Nucleus accumbens (tissue), 56 donors: ENCODE measurements at regions not wholly inside any gene's neighbourhood (a gene's known extent, or its start where the extent isn't known, plus 50 kb on each side); places are given as distances from the start of the nearest gene placed in this dataset.
A peak's percentile ranks its signal among the peaks of the same experiment; 100 is the strongest.

Experiments used
- DNase-seq, 56 donors: peaks; one replicate each; lab custom pipeline; 2025; lab: John Stamatoyannopoulos, UW

DNA sequence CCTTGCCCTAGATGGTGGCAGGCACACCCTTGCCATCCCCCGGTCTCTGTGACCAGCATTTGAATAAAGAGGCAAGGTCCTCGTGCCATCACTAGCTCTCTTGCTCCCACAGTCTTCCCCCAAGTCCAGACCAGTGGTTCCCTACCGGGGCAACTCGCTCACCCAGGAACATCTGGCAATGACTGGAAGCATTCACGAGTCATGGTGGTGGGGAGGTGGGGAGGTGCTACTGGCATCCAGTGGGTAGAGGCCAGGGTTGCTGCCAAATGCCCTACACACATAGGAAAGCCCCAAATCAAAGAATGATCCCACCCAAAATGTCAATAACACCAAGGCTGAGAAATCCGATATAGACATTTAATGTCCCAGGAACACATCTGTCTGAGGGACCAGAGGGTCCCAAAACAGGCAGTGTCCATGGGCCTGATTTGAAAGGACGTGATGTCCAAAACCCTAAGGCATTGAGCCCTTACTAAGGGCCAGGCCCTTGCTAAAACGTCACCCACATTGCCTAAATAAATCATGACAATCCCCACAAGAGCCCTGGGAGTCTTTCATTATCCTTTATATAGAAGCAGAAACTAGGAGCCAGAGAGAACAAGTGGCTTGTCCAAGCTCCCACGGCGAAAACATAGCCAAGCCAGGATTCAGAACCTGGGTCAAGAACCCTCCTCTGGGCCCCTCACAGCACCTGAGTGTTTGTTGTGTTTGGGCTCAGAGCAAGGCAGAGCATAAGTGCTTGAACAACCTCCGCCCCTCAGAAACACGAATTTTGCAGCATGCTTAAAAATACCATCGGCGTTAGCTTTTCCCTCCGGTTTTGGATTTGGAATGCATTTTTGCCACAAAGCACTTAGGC is 119.3 kb upstream of the WWC1 start:
- DNase-seq, result no peak

DNA sequence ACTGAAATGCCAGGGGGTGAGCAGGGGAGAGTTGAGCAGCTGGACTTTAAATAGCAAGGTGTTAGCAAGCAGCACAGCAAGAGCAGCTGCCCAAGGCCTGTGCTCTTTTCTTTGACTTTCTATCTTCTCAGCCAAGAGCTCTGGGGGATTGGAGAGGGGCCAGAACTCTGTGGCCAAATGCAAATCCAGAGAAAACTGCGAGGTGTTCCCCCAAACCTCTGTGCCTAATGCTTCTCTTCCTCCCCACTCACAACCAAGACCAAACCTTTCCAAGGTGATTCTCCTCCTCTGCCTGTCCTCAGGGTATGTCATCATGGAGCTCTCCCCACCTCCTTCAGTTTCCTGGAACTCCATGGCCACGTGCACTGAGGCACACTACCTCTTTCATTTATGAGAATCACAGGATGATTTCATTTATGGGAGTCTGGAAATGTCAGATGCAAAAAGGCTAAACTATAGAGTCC is 118.7 kb upstream of the WWC1 start:
- DNase-seq, result peak in 1 of 56 donors; percentile 28

DNA sequence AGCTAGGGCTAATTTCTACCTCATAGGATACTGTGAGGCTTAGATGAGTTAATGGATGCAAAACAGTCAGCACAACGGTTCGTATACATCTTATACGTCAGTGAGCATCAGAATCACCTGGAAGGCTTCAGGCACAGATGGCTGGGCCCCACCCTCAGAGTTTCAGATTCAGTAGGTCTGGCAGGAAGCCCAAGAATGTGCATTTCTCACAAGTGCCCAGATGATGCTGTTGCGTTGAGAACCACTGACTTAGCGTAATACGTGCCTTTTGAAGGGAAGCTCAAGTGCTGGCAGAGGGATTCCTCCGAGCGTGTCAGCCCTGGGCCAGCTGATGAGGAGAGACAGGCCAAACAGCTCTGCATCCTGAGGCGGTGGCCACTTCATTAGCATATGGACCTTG is 117.1 kb upstream of the WWC1 start:
- no peak for DNase-seq

DNA sequence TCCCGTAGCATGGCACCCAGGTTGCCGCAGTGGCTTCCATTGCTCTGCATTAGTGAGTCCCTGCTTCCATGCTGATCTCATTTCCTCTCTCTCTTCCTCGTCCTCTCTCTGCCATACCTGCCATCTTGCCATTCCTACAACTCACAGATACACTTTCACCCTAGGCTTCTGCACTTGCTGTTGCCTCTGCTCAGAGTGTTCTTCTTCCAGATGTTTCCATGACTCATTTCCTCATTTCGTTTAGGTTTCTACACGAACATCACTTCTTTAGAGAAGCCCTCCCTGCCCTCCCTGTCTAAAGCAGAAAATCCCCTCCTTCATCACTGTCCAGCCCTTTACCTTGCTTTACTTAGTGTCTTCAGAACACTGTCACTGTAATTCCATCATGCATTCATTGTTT is 115.2 kb upstream of the WWC1 start:
- no peak for DNase-seq

DNA sequence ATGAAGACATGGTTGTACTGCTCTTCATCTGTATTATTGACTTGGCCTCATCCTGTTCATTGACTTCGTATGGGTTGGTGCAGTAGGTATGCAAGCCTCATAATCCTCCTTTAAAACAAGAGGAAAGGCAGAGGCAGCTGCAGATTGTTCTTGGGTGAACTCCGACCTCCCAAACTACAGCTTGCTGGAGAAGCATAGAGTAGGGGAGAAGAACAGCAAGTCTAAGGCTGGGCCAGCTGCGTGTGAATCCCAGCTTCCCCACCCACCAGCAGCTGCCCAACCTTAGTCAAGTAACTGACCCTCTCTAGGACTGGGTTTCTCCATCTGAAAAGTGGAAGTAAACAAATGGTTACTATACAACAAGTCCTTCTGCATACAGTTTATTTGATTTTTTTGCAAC is 114.5 kb upstream of the WWC1 start:
- no peak for DNase-seq

DNA sequence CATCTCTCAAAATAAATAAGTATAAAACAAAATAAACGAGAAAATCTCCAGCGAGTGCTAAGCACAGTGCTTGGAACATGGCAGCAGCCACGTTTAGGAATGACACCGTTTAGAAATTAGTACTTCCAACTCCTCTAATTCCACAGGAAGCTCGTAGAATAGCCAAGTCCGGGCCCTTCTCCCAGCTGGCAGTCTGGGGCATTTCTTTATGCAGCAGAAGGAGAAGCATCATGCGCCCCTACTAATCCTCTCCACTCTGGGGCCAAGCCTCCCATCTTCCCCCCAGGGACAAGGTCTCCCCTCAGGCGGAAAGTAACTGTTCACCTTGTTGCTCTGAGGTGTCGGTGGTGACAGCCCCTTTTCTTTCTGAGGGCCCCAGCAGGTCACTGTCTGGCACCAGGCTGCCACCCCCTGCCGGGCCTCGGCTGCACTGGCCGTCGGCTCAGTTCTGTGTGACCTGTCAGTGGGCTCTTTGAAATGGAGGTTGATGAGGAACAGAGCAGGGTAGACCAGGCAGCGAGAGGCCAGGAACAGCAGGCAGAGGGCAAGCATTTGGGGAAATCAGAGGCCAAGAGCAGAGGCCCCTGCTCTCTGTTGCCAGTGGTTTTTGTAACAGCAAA is 113.5 kb upstream of the WWC1 start:
- DNase-seq, result peak in 2 of 56 donors; percentile 21 to 33

DNA sequence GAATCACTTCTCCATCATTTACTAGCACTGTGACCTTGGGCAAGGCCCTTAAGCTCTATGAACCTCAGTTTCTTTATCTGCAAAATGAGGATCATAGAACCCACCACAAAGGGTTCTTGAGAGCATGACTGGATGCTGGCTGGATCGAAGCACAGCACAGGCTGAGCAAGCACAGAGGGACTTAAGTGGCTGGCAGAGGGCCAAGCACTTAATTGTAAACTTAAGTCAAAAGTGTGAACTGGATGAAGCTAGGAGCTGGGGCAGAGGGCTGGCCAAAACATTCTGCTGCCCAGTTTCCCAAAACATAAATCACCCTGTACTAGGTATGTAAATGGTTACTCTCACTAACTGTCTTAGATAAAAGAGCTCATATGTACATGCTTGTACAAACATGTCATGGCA is 112.3 kb upstream of the WWC1 start:
- DNase-seq, result no peak

DNA sequence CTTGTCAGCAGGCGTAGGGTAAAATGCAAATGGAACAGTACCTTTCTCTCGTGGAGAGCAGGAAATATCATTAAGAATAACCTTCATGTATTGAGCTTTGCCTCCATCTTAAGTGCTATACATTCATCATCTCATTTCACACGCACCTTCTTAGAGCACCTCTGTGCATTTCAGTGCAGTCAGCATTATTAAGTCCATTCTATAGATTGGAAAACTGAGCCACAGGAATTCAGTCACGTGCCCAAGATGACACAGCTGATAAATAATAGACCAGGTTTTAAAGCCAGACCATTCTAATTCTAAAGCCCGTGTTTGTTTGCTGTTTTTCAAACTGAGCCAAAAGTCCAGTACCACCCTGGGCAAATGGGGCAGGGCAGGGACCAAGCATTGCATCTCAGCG is 109.2 kb upstream of the WWC1 start:
- DNase-seq, result no peak

DNA sequence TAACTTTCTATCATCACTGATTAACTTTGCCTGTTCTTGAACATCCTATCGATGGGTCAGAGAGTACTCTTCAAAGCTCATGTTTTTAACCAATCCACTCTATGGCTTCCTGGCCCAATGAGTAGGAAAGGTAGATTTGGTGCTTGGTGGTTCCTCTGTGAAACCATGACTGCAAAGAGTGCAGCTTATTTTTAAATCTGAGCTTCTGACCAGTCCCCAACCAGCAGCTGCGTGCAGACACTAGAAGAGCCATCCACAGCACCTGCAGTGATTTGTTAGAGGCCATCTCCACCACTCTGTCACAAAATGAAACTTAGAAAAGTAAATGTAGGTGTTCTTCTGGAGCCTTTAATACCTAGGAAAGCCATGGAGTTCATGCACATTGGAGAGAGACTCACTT is 107.3 kb upstream of the WWC1 start:
- no peak for DNase-seq

DNA sequence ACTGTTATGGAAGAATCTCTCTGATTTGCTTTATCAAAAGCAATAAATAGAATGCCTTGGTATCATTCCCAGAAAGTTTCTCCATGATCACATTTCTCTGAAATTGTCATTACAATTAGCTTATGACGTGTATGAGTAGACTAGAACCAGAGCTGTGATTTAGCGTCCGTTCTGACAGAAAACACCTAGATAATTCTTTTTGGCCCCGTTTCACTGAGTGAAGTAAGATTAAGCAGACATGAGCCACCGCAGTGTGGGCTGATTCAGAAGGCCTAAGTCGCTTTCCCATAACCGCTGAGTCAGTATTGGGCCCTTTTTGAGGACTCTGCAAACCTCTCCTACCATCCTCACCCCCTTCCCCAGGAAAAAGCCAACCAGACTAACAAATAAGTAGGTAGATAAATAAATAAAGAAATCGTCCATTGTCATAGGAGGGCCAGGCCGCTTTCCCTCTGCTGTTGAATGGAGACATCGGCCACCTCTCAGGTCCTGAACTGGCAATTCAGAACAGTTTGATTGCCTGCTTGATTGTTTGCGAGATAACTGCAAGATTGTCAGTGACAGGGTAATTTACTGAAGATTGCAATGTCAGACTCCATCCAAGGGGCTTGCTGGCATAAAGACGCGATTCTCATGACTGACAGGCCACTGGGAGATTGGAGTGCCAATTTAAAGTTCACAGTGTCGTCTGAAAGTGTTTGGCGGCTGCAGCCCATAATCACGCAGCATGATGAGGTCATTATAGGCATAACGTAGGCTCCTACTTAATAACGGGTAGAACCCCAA is 105.0 kb upstream of the WWC1 start:
- DNase-seq, result no peak

DNA sequence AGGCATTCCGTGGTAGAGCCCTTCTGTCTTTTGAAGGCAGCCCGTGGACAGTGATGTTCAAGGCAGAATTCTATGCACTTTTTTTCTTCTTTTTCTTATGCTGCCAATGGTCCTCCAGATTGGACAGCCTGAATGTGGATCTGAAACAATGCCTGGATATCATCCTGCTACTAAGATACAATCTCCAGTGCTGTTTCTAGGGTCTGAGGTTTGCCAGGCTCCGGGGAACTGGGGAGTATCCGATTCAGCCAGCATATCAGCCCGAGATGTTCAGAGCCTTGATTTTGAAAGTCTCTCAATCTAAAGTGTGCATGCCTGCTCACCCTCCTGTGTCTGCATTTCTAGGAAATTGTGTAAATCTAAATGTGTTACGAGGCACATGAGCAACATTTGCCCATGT is 103.8 kb upstream of the WWC1 start:
- DNase-seq, result no peak

DNA sequence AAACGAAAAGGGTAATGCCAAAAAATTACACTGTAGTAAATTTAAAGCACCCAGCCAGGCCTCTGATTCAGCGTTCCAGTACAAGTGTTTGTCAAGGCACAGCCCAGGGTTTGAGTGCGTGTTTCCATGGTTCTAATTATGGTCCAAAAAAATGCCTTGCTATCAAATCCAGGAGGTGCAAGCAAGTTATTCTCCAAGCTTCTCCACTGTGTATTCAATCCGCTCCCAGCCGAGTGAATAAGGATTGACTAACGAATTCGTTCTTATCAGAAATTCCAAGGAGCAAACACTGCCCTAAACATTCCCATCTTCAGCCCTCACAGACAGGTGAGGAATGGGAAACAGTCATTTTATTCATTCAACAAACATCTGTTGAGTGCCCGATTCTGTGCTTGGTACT is 103.3 kb upstream of the WWC1 start:
- DNase-seq, result no peak

DNA sequence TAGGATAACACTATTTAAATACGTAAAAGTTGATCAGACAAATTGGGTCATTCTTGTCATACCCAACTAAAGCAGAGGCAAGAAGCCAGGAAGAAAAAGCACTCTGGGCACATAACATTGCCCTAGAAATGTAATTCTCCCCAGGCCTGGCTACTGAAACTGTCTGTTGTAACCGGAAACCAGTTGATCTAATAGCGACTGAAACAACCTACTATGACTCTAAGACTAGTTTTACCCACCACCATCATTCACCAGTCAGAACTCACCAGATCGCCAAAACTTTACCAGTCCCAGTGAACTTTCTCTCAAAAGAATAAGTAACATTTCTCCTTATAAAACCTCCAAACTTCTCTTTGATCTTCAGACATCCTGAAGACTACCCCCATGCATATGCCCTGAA is 99.3 kb upstream of the WWC1 start:
- DNase-seq, result no peak

DNA sequence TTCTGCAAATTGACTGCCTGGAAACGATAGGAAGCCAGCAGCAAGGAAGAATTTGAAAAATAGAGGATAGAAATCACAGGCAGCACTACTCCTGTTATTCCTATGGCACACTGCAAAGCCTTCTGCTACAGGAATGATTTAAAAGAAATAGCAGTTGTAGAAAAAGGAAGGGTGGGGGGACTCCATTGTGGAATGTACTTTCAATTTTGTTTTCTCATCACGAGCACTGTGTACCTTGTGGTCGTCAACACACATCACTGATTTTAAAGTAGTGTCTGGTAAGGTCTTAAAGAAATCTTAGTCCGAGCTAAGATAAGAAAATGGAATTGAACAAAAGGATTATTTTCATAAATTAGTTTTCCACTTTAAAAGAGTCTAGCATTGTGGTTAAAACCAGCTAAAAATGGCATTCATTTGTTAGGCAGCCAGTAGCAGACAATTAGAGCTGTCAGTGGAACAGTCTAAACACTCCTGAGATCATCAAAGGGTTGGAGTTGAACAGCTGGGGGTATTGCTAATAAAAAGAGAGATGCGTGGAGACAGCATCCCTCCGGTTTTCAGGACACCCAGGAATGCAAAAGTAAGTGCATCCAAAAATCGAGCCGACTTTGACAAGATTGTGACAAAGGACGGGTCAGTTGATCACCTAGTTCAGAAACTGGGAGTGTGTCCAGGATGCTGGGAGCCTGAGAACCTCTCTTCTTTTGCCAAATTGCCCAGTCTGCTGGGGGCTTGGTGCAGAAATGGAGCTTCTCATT is 97.8 kb upstream of the WWC1 start:
- DNase-seq, result no peak

DNA sequence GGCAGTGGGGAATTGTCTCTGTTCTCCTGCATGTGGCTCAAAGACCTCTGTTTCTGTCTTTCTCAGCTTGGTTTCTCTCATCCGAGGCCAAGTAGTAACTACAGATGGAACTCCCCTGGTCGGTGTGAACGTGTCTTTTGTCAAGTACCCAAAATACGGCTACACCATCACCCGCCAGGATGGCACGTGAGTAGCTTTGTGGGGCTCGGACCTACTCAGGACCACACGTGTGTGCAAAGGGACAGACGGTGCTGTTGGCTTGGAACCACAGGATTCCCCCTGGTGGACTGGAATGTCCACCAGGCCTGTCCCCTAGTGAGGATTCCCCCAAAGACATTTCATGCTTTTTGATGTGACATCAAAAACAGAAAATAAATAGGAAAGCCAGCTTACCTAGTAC is 96.3 kb upstream of the WWC1 start:
- no peak for DNase-seq

DNA sequence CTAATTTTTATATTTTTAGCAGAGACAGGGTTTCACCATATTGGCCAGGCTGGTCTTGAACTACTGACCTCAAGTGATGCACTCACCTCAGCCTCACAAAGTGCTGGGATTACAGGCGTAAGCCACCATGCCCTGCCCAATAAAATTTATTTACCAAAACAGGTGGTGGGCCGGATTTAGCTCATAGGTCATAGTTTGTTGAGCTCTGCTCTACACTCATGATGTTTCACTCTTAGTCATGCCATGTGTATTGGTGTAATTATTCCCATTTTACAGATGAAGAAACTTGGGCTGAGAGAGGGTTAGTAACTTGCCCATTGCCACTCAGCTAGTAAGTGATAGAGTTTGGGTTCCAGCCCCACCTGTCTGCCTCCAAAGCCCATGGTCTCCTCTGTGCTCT is 93.1 kb upstream of the WWC1 start:
- DNase-seq, result no peak

DNA sequence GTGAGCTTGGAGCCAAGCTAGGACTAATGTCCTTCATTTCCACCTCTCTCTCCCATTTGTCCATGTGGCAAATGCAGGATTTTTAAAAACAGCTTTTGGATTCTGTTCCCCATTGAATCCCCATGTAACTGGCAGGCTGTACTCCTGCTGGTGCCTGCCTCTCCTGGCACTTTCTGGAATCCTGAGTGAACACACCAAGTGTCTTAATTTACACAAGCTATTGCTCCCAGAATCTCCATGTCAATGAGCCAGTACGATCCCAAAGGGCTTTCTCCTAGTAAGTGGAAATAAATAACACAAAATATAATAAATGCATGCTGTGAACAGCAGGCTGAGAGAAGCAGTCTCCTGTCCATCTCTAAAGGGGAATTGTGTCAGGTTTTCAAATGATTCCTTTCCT is 88.4 kb upstream of the WWC1 start:
- no peak for DNase-seq

DNA sequence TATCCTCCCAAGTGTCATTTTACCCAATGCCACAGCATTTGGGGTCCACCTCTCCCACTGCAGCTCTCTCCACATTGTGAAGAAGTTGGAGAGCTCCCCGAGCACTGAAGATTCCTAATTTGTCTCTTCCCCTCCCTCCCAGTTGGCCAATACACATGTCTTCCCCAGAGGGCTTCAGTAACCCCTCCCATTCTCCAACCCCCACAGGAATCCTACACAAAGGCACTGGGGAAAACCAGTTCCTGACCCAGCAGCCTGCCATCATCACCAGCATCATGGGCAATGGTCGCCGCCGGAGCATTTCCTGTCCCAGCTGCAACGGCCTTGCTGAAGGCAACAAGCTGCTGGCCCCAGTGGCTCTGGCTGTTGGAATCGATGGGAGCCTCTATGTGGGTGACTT is 87.3 kb upstream of the WWC1 start:
- no peak for DNase-seq

DNA sequence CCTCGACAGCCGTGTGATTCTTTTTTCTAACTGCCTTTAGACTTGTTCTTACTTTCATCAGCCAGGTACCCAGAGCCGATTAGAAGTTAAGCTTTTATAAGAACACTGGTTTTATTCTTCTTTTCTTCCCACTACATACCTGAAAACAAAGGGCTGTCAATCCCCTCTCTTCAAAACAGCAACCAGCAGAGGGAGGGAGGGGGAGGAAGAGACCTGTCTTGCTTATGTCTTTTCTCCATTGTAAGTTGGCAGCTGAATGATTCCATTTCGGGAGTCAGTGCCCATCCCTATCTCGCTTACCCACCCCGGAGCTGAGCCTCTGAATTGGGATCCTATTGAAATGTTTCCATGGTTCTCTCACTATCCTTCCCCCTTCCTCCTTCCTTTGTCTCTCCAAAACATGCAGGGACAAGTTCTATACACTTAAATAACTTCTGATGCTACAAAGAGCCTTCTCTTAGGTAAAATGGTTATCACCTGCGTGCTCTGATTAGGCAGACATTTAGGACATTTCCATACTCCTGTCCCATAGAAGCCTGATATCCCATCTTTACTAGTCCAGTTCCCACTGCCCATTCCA is 83.9 kb upstream of the WWC1 start:
- peak in 17 of 56 donors; percentile 5 to 70 (median 42) for DNase-seq

DNA sequence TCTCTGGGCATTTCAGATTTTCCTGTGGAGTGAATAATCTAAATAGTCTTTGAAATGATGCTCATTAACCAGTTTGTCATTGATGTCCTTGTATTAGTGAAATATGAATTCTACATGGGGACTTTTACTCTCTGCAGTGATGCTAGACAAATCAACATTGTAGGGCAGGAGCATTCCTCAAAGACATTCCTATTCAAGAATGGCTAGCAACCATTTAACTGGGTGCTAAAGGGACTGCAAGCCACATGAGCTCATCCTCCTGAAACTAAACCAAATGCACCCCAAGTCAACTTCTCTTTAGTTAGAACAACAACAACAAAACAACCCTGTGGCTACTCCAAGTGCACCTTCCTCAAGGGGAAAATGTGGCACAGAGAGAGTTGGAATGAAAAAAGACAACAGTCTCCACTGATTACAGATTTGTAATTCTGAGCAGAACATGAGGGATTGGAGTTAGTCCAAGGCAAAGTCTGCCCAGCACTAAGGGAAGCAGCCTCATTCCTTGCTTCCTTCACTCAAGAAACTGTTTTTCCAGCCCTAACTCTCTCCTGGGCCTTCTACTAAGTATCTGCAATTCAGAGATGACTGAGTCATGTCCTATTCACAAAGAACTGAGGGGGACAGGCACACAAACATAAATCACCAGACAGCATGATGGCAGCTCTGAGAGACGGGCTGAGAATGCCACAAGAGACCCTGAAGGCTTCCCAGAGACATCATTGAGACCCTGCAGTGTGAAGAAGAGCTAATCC is 82.0 kb upstream of the WWC1 start:
- DNase-seq, result no peak
